Right lobe of liver (tissue), 6 donors: ENCODE measurements at regions not wholly inside any gene's neighbourhood (a gene's known extent, or its start where the extent isn't known, plus 50 kb on each side); places are given as distances from the start of the nearest gene placed in this dataset.

Source experiments
- ATAC-seq, 4 donors: fragments of 200-7000 bp; cut with Tn5 transposase; one replicate each; pipeline ENCODE4 v1.9.1; 2020; ENCODE audit warnings: mild to moderate bottlenecking in 4 of 4, moderate library complexity in 4 of 4
- DNase-seq, 3 donors: peaks; one replicate each; pipeline ENCODE4 v3.0.0-alpha.2; 2020
- H3K27ac ChIP-seq, 3 donors: fragments of 200-600 bp; one replicate each; pipeline ENCODE4 v1.8.0; 2022
- H3K27me3 ChIP-seq, 2 donors: fragments of 200-600 bp; one replicate each; pipeline ENCODE4 v1.8.0; 2022
- H3K36me3 ChIP-seq, 4 donors: fragments of 200-600 bp; sonication (generic) in 1 of 4; one replicate each; pipeline versions ENCODE4 v1.5.1 to v1.8.0; 2017 to 2022; ENCODE audit warnings: control low read depth in 1 of 4
- H3K4me1 ChIP-seq, 4 donors: fragments of 200-600 bp; sonication (generic) in 1 of 4; one replicate each; pipeline versions ENCODE4 v1.5.1 to v1.8.0; 2017 to 2022; ENCODE audit warnings: control low read depth in 1 of 4
- H3K4me3 ChIP-seq, 3 donors: fragments of 200-600 bp; one replicate each; pipeline ENCODE4 v1.8.0; 2022
- H3K9me3 ChIP-seq, 4 donors: fragments of 200-600 bp; sonication (generic) in 1 of 4; one replicate each; pipeline versions ENCODE4 v1.5.1 to v1.8.0; 2017 to 2022; ENCODE audit warnings: control low read depth in 1 of 4
- CTCF ChIP-seq, 4 donors: fragments of 200-600 bp in 3 of 4; fragments of 450-650 bp in 1 of 4; IDR thresholded peaks; one replicate each; pipeline versions ENCODE4 v1.5.1 to v1.8.0; 2016 to 2022; ENCODE audit warnings: antibody characterized with exemption in 4 of 4, mild to moderate bottlenecking in 2 of 4
- POLR2A ChIP-seq: fragments of 450-650 bp; IDR thresholded peaks from one replicate; pipeline ENCODE4 v1.6.1; 2017; ENCODE audit warnings: antibody characterized with exemption, mild to moderate bottlenecking
- WGBS: methylation state at CpG from one replicate; pipeline ENCODE4 v1.1.6; 2018; ENCODE audit warnings: low coverage, low lambda C conversion rate; ENCODE audit not compliant: insufficient coverage; ENCODE audit errors: missing lambda C conversion rate; 5-methylcytosine and 5-hydroxymethylcytosine counted together
- intact Hi-C, 2 donors: fragments of 100-400 bp; cut with DNase I; formaldehyde crosslinking; loops; one replicate each; pipeline versions ENCODE4 v1.11.2 to v1.14.1; 2022
- donor health status: DM: no; HTN: yes; CAD: no.
- donor health status: DM: no; HTN: no; CAD: no.
- donor health status: DM: no; HTN: no; CAD: no.
- donor health status: DM: no; HTN: yes; CAD: no.
- donor health status: DM: no; HTN: yes; CAD: no.

- no peak for ATAC-seq
- H3K4me1 ChIP-seq = no peaks in the 10 kb centered on the region
Observed at GRCh38 chr18:27653247-27653646, 468.1 kb upstream of the CHST9 start.

GRCh38 chr18:27652480-27653121 lies 467.5 kb upstream of the CHST9 start:
- no peaks in the 10 kb centered on the region for H3K27me3 ChIP-seq
- no peak overlapping the region for H3K4me3 ChIP-seq
- no peaks in the 10 kb centered on the region for H3K36me3 ChIP-seq
- no peak for TF ChIP-seq POLR2A
- no peak overlapping the region for H3K27ac ChIP-seq
- no peaks in the 10 kb centered on the region for H3K4me1 ChIP-seq
- H3K9me3 ChIP-seq = no peaks in the 10 kb centered on the region
- 63% methylated on average over 2 of the region's 2 CpGs for WGBS
- intact Hi-C loops = no loop called here
- ATAC-seq = peak in 1 of 4 donors; percentile 37
- DNase-seq = no peak

More at GRCh38 chr18:27653247-27653646, 468.1 kb upstream of the CHST9 start:
- TF ChIP-seq CTCF (IDR thresholded peaks at IDR 0.05) (no peak), POLR2A (no peak)
- no peaks in the 10 kb centered on the region for H3K27me3 ChIP-seq
- no peaks in the 10 kb centered on the region for H3K36me3 ChIP-seq
- no peaks in the 10 kb centered on the region for H3K9me3 ChIP-seq
- intact Hi-C loops = no loop called here
- no peak overlapping the region for H3K4me3 ChIP-seq
- no peak for DNase-seq
- no peak overlapping the region for H3K27ac ChIP-seq

GRCh38 chr18:27649621-27650020 lies 464.5 kb upstream of the CHST9 start:
- Histone ChIP-seq H3K27me3 (no peaks in the 10 kb centered on the region), H3K9me3 (no peaks in the 10 kb centered on the region), H3K27ac (no peak overlapping the region), H3K36me3 (no peaks in the 10 kb centered on the region), H3K4me3 (no peak overlapping the region), H3K4me1 (no peaks in the 10 kb centered on the region)
- intact Hi-C loops = no loop called here
- TF ChIP-seq POLR2A (no peak), CTCF (IDR thresholded peaks at IDR 0.05) (no peak)
- ATAC-seq = no peak
- no peak for DNase-seq
- 64% methylated on average over 3 of the region's 3 CpGs for WGBS

GRCh38 chr18:27645929-27646328 lies 460.8 kb upstream of the CHST9 start:
- 18% methylated on average over 1 of the region's 1 CpG for WGBS
- TF ChIP-seq CTCF (IDR thresholded peaks at IDR 0.05) (no peak), POLR2A (no peak)

GRCh38 chr18:27636576-27637085 lies 451.5 kb upstream of the CHST9 start:
- TF ChIP-seq CTCF (IDR thresholded peaks at IDR 0.05) (no peak), POLR2A (no peak)
- intact Hi-C loops = no loop called here
- Histone ChIP-seq H3K36me3 (no peaks in the 10 kb centered on the region), H3K4me3 (no peak overlapping the region), H3K27ac (no peak overlapping the region), H3K9me3 (no peaks in the 10 kb centered on the region), H3K4me1 (no peaks in the 10 kb centered on the region), H3K27me3 (no peaks in the 10 kb centered on the region)
- no peak for DNase-seq
- WGBS = 83% methylated on average over 9 of the region's 9 CpGs
- ATAC-seq = no peak

More at GRCh38 chr18:27645929-27646328, 460.8 kb upstream of the CHST9 start:
- intact Hi-C loops = no loop called here
- DNase-seq (no peak), ATAC-seq (no peak)
- H3K4me3 ChIP-seq = no peak overlapping the region
- H3K4me1 ChIP-seq = no peaks in the 10 kb centered on the region
- H3K36me3 ChIP-seq = no peaks in the 10 kb centered on the region
- H3K9me3 ChIP-seq = no peaks in the 10 kb centered on the region
- H3K27me3 ChIP-seq = no peaks in the 10 kb centered on the region
- no peak overlapping the region for H3K27ac ChIP-seq
